Naive thymus-derived CD4-positive, alpha-beta T cell (primary cell): ENCODE measurements at regions not wholly inside any gene's neighbourhood (a gene's known extent, or its start where the extent isn't known, plus 50 kb on each side); places are given as distances from the start of the nearest gene placed in this dataset.
A peak's percentile ranks its signal among the peaks of the same experiment; 100 is the strongest.

Experiments used
- ATAC-seq: fragments of 150-1000 bp; cut with Tn5 transposase; 2 replicates; pipeline ENCODE4 v1.10.0; 2021; ENCODE audit warnings: mild to moderate bottlenecking, moderate library complexity
- CTCF ChIA-PET: fragments of 350-600 bp; sonication (Branson Sonifier 250); formaldehyde crosslinking; loops from one replicate; lab custom pipeline; 2021; ENCODE audit warnings: antibody characterized with exemption; lab: Charles Lee
- POLR2A ChIA-PET: fragments of 350-600 bp; sonication (Branson Sonifier 250); formaldehyde crosslinking; loops from one replicate; lab custom pipeline; 2021; ENCODE audit warnings: antibody characterized with exemption, inconsistent platforms; lab: Charles Lee
- DNase-seq, 9 donors: peaks; one replicate each; pipeline versions ENCODE4 v3.0.0 to v3.0.0-alpha.2; 2020 to 2022; ENCODE audit warnings: mixed read lengths in 1 of 9
- H3K27ac ChIP-seq: one replicate; pipeline ENCODE4 v1.7.0; 2013; ENCODE audit warnings: mild to moderate bottlenecking, low read depth, low read length, moderate library complexity
- H3K27me3 ChIP-seq, 2 donors: one replicate each; pipeline ENCODE4 v1.7.0; 2013; ENCODE audit warnings: low read length in 2 of 2, mild to moderate bottlenecking in 2 of 2, moderate library complexity in 2 of 2; ENCODE audit not compliant: control insufficient read depth in 2 of 2, insufficient read depth in 2 of 2
- H3K36me3 ChIP-seq, 3 experiments: 1 replicate in 2 of 3; 2 replicates in 1 of 3; pipeline ENCODE4 v1.7.0; 2013; ENCODE audit warnings: low read length in 3 of 3, mild to moderate bottlenecking in 3 of 3, moderate library complexity in 1 of 3; ENCODE audit not compliant: insufficient read depth in 3 of 3, control insufficient read depth in 2 of 3
- H3K4me1 ChIP-seq, 2 donors: one replicate each; pipeline ENCODE4 v1.7.0; 2013; ENCODE audit warnings: low read length in 2 of 2, mild to moderate bottlenecking in 2 of 2, moderate library complexity in 1 of 2; ENCODE audit not compliant: control insufficient read depth in 2 of 2, insufficient read depth in 2 of 2
- H3K4me3 ChIP-seq: 2 replicates; pipeline ENCODE4 v1.7.0; 2013; ENCODE audit warnings: mild to moderate bottlenecking, low read length
- H3K9me3 ChIP-seq, 3 experiments: 1 replicate in 2 of 3; 2 replicates in 1 of 3; pipeline ENCODE4 v1.7.0; 2013; ENCODE audit warnings: low read length in 3 of 3; ENCODE audit not compliant: control insufficient read depth in 2 of 3
- H3K27ac Mint-ChIP-seq, 9 donors: one replicate each; pipeline ENCODE4 v1.8.0; 2020 to 2022; ENCODE audit warnings: mixed read lengths in 9 of 9, mild to moderate bottlenecking in 8 of 9, moderate library complexity in 5 of 9, inconsistent platforms in 2 of 9
- H3K27me3 Mint-ChIP-seq, 5 donors: one replicate each; pipeline ENCODE4 v1.8.0; 2021 to 2022; ENCODE audit warnings: mixed read lengths in 5 of 5, mild to moderate bottlenecking in 1 of 5
- H3K36me3 Mint-ChIP-seq, 5 donors: one replicate each; pipeline ENCODE4 v1.8.0; 2020 to 2022; ENCODE audit warnings: mixed read lengths in 5 of 5, mild to moderate bottlenecking in 3 of 5, inconsistent platforms in 1 of 5
- H3K4me1 Mint-ChIP-seq, 7 donors: one replicate each; pipeline ENCODE4 v1.8.0; 2020 to 2022; ENCODE audit warnings: mixed read lengths in 7 of 7, mild to moderate bottlenecking in 3 of 7, inconsistent platforms in 1 of 7
- H3K4me3 Mint-ChIP-seq, 10 donors: one replicate each; pipeline ENCODE4 v1.8.0; 2020 to 2022; ENCODE audit warnings: mild to moderate bottlenecking in 10 of 10, mixed read lengths in 10 of 10, moderate library complexity in 6 of 10, inconsistent platforms in 2 of 10
- H3K9me3 Mint-ChIP-seq, 11 donors: one replicate each; pipeline ENCODE4 v1.8.0; 2020 to 2022; ENCODE audit warnings: mixed read lengths in 11 of 11, mild to moderate bottlenecking in 4 of 11, inconsistent platforms in 1 of 11, moderate library complexity in 1 of 11
- intact Hi-C, 2 donors: fragments of 100-400 bp; cut with micrococcal nuclease; formaldehyde crosslinking; loops; one replicate each; pipeline ENCODE4 v1.15.1; 2023

GRCh38 chr6:148602136-148602535 is 144.7 kb upstream of the UST start:
- Mint-ChIP-seq H3K4me3 (no peak overlapping the region), H3K27ac (no peak overlapping the region), H3K36me3 (no peaks in the 10 kb centered on the region), H3K9me3 (peaks cover 3 to 27% (median 11%) of the 10 kb centered on the region in 11 donors), H3K4me1 (no peaks in the 10 kb centered on the region), H3K27me3 (peaks cover 10 to 28% (median 23%) of the 10 kb centered on the region in 5 donors)
- DNase-seq, result no peak
- Histone ChIP-seq H3K27me3 (no peaks in the 10 kb centered on the region), H3K36me3 (no peaks in the 10 kb centered on the region), H3K27ac (no peak overlapping the region), H3K4me1 (no peaks in the 10 kb centered on the region), H3K4me3 (no peak overlapping the region), H3K9me3 (no peaks in the 10 kb centered on the region)
- ATAC-seq, result no peak
- POLR2A ChIA-PET, result no interaction called here
- CTCF ChIA-PET, result no interaction called here
- intact Hi-C loops, result no loop called here

GRCh38 chr6:148608199-148608951 is 138.5 kb upstream of the UST start:
- Mint-ChIP-seq H3K4me3 (no peak overlapping the region), H3K4me1 (no peaks in the 10 kb centered on the region), H3K27ac (no peak overlapping the region), H3K27me3 (peaks cover 16 to 22% (median 19%) of the 10 kb centered on the region in 5 donors), H3K36me3 (no peaks in the 10 kb centered on the region), H3K9me3 (peaks cover 0 to 4% (median 0%) of the 10 kb centered on the region in 11 donors)
- ATAC-seq, result no peak
- no peaks in the 10 kb centered on the region for H3K27me3 ChIP-seq
- no peaks in the 10 kb centered on the region for H3K36me3 ChIP-seq
- H3K4me1 ChIP-seq, result no peaks in the 10 kb centered on the region
- H3K4me3 ChIP-seq, result no peak overlapping the region
- intact Hi-C loops, result no loop called here
- POLR2A ChIA-PET, result no interaction called here
- H3K27ac ChIP-seq, result no peak overlapping the region
- DNase-seq, result no peak
- CTCF ChIA-PET, result interaction anchor here (0.6 kb wide), 1 partner anchor 72 kb away, joined by 3 read pairs; no protein-coding TSS in a partner anchor
- H3K9me3 ChIP-seq, result no peaks in the 10 kb centered on the region

- intact Hi-C loops, result no loop called here
- no peaks in the 10 kb centered on the region for H3K27me3 ChIP-seq
- H3K4me3 ChIP-seq, result no peak overlapping the region
- H3K4me1 ChIP-seq, result no peaks in the 10 kb centered on the region
- no peak overlapping the region for H3K27ac ChIP-seq
- Mint-ChIP-seq H3K4me3 (no peak overlapping the region), H3K27ac (no peak overlapping the region), H3K27me3 (peaks cover 7 to 18% (median 17%) of the 10 kb centered on the region in 5 donors), H3K36me3 (no peaks in the 10 kb centered on the region), H3K4me1 (no peaks in the 10 kb centered on the region), H3K9me3 (no peaks in the 10 kb centered on the region)
- no peaks in the 10 kb centered on the region for H3K9me3 ChIP-seq
- DNase-seq, result no peak
- ChIA-PET CTCF (no interaction called here), POLR2A (no interaction called here)
- no peaks in the 10 kb centered on the region for H3K36me3 ChIP-seq
- no peak for ATAC-seq
These were observed 135.6 kb upstream of the UST start for GRCh38 chr6:148611213-148611612.

GRCh38 chr6:148612043-148612442 is 134.8 kb upstream of the UST start:
- DNase-seq (no peak), ATAC-seq (no peak)
- Mint-ChIP-seq H3K4me1 (no peaks in the 10 kb centered on the region), H3K36me3 (no peaks in the 10 kb centered on the region), H3K27ac (no peak overlapping the region), H3K27me3 (peaks cover 7 to 17% (median 13%) of the 10 kb centered on the region in 5 donors), H3K9me3 (no peaks in the 10 kb centered on the region), H3K4me3 (no peak overlapping the region)
- Histone ChIP-seq H3K36me3 (no peaks in the 10 kb centered on the region), H3K27me3 (no peaks in the 10 kb centered on the region), H3K4me3 (no peak overlapping the region), H3K4me1 (no peaks in the 10 kb centered on the region), H3K27ac (no peak overlapping the region), H3K9me3 (no peaks in the 10 kb centered on the region)
- CTCF ChIA-PET, result no interaction called here
- intact Hi-C loops, result no loop called here
- POLR2A ChIA-PET, result no interaction called here

GRCh38 chr6:148614602-148615001 is 132.2 kb upstream of the UST start:
- no peaks in the 10 kb centered on the region for H3K36me3 ChIP-seq
- peaks cover 0 to 3% (median 0%) of the 10 kb centered on the region in 11 donors for H3K9me3 Mint-ChIP-seq
- H3K27me3 ChIP-seq, result no peaks in the 10 kb centered on the region
- H3K9me3 ChIP-seq, result no peaks in the 10 kb centered on the region
- H3K36me3 Mint-ChIP-seq, result no peaks in the 10 kb centered on the region
- H3K4me3 Mint-ChIP-seq, result no peak overlapping the region
- DNase-seq (no peak), ATAC-seq (no peak)
- H3K27ac Mint-ChIP-seq, result no peak overlapping the region
- no peak overlapping the region for H3K27ac ChIP-seq
- H3K4me3 ChIP-seq, result no peak overlapping the region
- H3K4me1 ChIP-seq, result no peaks in the 10 kb centered on the region
- H3K27me3 Mint-ChIP-seq, result peaks cover 11 to 21% (median 15%) of the 10 kb centered on the region in 5 donors
- intact Hi-C loops, result no loop called here
- CTCF ChIA-PET, result no interaction called here
- POLR2A ChIA-PET, result no interaction called here
- H3K4me1 Mint-ChIP-seq, result peaks cover 0 to 2% (median 0%) of the 10 kb centered on the region in 7 donors

- no peaks in the 10 kb centered on the region for H3K27me3 ChIP-seq
- H3K36me3 ChIP-seq, result no peaks in the 10 kb centered on the region
- no peak for ATAC-seq
- no peak overlapping the region for H3K4me3 ChIP-seq
- intact Hi-C loops, result no loop called here
- H3K9me3 ChIP-seq, result no peaks in the 10 kb centered on the region
- DNase-seq, result no peak
- CTCF ChIA-PET, result no interaction called here
- POLR2A ChIA-PET, result no interaction called here
- H3K27me3 Mint-ChIP-seq, result peaks cover 12 to 17% (median 14%) of the 10 kb centered on the region in 5 donors
- peaks cover 0 to 3% (median 0%) of the 10 kb centered on the region in 11 donors for H3K9me3 Mint-ChIP-seq
- H3K4me1 Mint-ChIP-seq, result peaks cover 0 to 2% (median 0%) of the 10 kb centered on the region in 7 donors
- no peak overlapping the region for H3K27ac Mint-ChIP-seq
- H3K4me1 ChIP-seq, result no peaks in the 10 kb centered on the region
- no peak overlapping the region for H3K4me3 Mint-ChIP-seq
- H3K27ac ChIP-seq, result no peak overlapping the region
- no peaks in the 10 kb centered on the region for H3K36me3 Mint-ChIP-seq
These were observed 130.0 kb upstream of the UST start for GRCh38 chr6:148616841-148617240.

GRCh38 chr6:148617530-148617929 is 129.3 kb upstream of the UST start:
- no peak overlapping the region for H3K4me3 ChIP-seq
- H3K27me3 Mint-ChIP-seq, result peaks cover 6 to 19% (median 12%) of the 10 kb centered on the region in 5 donors
- peaks cover 0 to 2% (median 0%) of the 10 kb centered on the region in 7 donors for H3K4me1 Mint-ChIP-seq
- ATAC-seq (peak; percentile 41), DNase-seq (no peak)
- no peaks in the 10 kb centered on the region for H3K9me3 ChIP-seq
- no peaks in the 10 kb centered on the region for H3K36me3 Mint-ChIP-seq
- intact Hi-C loops, result no loop called here
- H3K9me3 Mint-ChIP-seq, result peaks cover 0 to 3% (median 0%) of the 10 kb centered on the region in 11 donors
- no peak overlapping the region for H3K27ac Mint-ChIP-seq
- ChIA-PET POLR2A (no interaction called here), CTCF (no interaction called here)
- no peak overlapping the region for H3K4me3 Mint-ChIP-seq
- H3K4me1 ChIP-seq, result no peaks in the 10 kb centered on the region
- H3K27me3 ChIP-seq, result no peaks in the 10 kb centered on the region
- no peaks in the 10 kb centered on the region for H3K36me3 ChIP-seq
- no peak overlapping the region for H3K27ac ChIP-seq
